HEK293T (cell line): ENCODE measurements at regions not wholly inside any gene's neighbourhood (a gene's known extent, or its start where the extent isn't known, plus 50 kb on each side); places are given as distances from the start of the nearest gene placed in this dataset.

ENCODE experiments used
- BHLHE40 ChIP-seq: fragments of 450-650 bp; IDR thresholded peaks from 2 replicates; pipeline ENCODE4 v1.6.1; 2016; ENCODE audit warnings: mild to moderate bottlenecking, moderate library complexity, borderline replicate concordance
- ELF4 ChIP-seq: fragments of 450-650 bp; IDR thresholded peaks from 2 replicates; pipeline ENCODE4 v1.6.1; 2017; ENCODE audit warnings: antibody characterized with exemption
- FOXA1 ChIP-seq: fragments of 450-650 bp; IDR thresholded peaks from 2 replicates; pipeline ENCODE4 v1.6.1; 2016; ENCODE audit warnings: mild to moderate bottlenecking
- HDGF ChIP-seq: fragments of 450-650 bp; IDR thresholded peaks from 2 replicates; pipeline ENCODE4 v1.6.1; 2017; ENCODE audit warnings: antibody characterized with exemption, borderline replicate concordance
- LEF1 ChIP-seq: fragments of 450-650 bp; IDR thresholded peaks from 2 replicates; pipeline ENCODE4 v1.6.1; 2017; ENCODE audit warnings: mild to moderate bottlenecking, borderline replicate concordance
- SP1 ChIP-seq: fragments of 450-650 bp; IDR thresholded peaks from 2 replicates; pipeline ENCODE4 v1.6.1; 2017

DNA sequence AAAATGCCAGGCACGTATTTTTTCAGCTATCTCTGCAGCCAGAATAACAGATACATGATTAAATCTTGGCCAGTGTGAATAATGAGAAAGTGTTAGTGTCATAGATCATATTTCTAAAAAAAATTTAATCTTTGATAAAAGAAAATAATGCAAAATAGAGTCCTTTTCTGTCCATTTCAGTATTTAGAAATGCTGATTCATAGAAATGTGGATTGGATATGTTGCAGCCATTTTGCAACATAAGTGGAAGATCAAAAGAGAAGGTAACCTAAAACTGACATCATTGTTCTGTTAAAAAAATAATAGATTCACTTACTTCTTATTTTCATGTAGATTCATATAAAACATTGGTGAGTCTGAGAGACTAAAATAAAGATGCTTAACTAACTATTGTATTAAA lies 1010.3 kb downstream of the LRFN5 start:
- TF ChIP-seq SP1 (no peak), ELF4 (no peak), FOXA1 (no peak), BHLHE40 (no peak), HDGF (no peak), LEF1 (no peak)
